ENCODE measurements at regions not wholly inside any gene's neighbourhood (a gene's known extent, or its start where the extent isn't known, plus 50 kb on each side); places are given as distances from the start of the nearest gene placed in this dataset.

GRCh38 chr4:124132161-124132560 is 580.4 kb downstream of the ANKRD50 start:
- H3K27me3 ChIP-seq, result no peaks in the 10 kb centered on the region
- no peak overlapping the region for H3K4me3 ChIP-seq
- peaks cover 4% of the 10 kb centered on the region; the same call in 1 of the 2 replicates for H3K9me3 ChIP-seq
- H4K20me1 ChIP-seq, result no peaks in the 10 kb centered on the region
- no peak overlapping the region for H3K9ac ChIP-seq
- no peaks in the 10 kb centered on the region for H3K4me1 ChIP-seq
- H3K4me2 ChIP-seq, result no peak overlapping the region
- H3K27ac ChIP-seq, result no peak overlapping the region
- no peak for TF ChIP-seq Cebpa-rat (IDR thresholded peaks at IDR 0.05)
- H3K36me3 ChIP-seq, result no peaks in the 10 kb centered on the region

- Histone ChIP-seq H3K36me3 (no peaks in the 10 kb centered on the region), H4K20me1 (no peaks in the 10 kb centered on the region), H3K9ac (no peak overlapping the region), H3K4me3 (no peak overlapping the region), H3K27me3 (no peaks in the 10 kb centered on the region), H3K4me2 (no peak overlapping the region), H3K27ac (no peak overlapping the region), H3K4me1 (no peaks in the 10 kb centered on the region), H3K9me3 (peaks cover 4% of the 10 kb centered on the region; the same call in 1 of the 2 replicates)
- TF ChIP-seq Cebpa-rat (IDR thresholded peaks at IDR 0.05), result no peak
These were observed 578.8 kb downstream of the ANKRD50 start for GRCh38 chr4:124133753-124134152.

- no peaks in the 10 kb centered on the region for H3K4me1 ChIP-seq
- H3K4me3 ChIP-seq, result no peak overlapping the region
- no peak overlapping the region for H3K9ac ChIP-seq
- no peaks in the 10 kb centered on the region for H3K36me3 ChIP-seq
- H4K20me1 ChIP-seq, result no peaks in the 10 kb centered on the region
- H3K9me3 ChIP-seq, result peaks cover 4% of the 10 kb centered on the region; the same call in 1 of the 2 replicates
- no peak overlapping the region for H3K4me2 ChIP-seq
- TF ChIP-seq Cebpa-rat (IDR thresholded peaks at IDR 0.05), result no peak
- H3K27ac ChIP-seq, result no peak overlapping the region
- H3K27me3 ChIP-seq, result no peaks in the 10 kb centered on the region
These were observed 577.1 kb downstream of the ANKRD50 start for GRCh38 chr4:124135409-124135813.

- Histone ChIP-seq H3K27ac (no peak overlapping the region), H3K4me3 (no peak overlapping the region), H3K4me2 (no peak overlapping the region), H3K4me1 (no peaks in the 10 kb centered on the region), H3K9me3 (no peaks in the 10 kb centered on the region), H4K20me1 (no peaks in the 10 kb centered on the region), H3K27me3 (no peaks in the 10 kb centered on the region), H3K36me3 (no peaks in the 10 kb centered on the region), H3K9ac (no peak overlapping the region)
- no peak for TF ChIP-seq Cebpa-rat (IDR thresholded peaks at IDR 0.05)
These were observed 573.5 kb downstream of the ANKRD50 start for GRCh38 chr4:124139044-124139443.

GRCh38 chr4:124143632-124144031 is 568.9 kb downstream of the ANKRD50 start:
- Histone ChIP-seq H3K27me3 (no peaks in the 10 kb centered on the region), H3K4me1 (no peaks in the 10 kb centered on the region), H3K27ac (no peak overlapping the region), H3K9me3 (no peaks in the 10 kb centered on the region), H3K4me3 (no peak overlapping the region), H3K36me3 (no peaks in the 10 kb centered on the region), H4K20me1 (no peaks in the 10 kb centered on the region), H3K4me2 (no peak overlapping the region), H3K9ac (no peak overlapping the region)
- no peak for TF ChIP-seq Cebpa-rat (IDR thresholded peaks at IDR 0.05)

GRCh38 chr4:124144238-124144654 is 568.3 kb downstream of the ANKRD50 start:
- no peak overlapping the region for H3K4me3 ChIP-seq
- H3K4me2 ChIP-seq, result no peak overlapping the region
- no peaks in the 10 kb centered on the region for H3K9me3 ChIP-seq
- H3K9ac ChIP-seq, result no peak overlapping the region
- TF ChIP-seq Cebpa-rat (IDR thresholded peaks at IDR 0.05), result no peak
- H3K4me1 ChIP-seq, result no peaks in the 10 kb centered on the region
- no peaks in the 10 kb centered on the region for H4K20me1 ChIP-seq
- no peaks in the 10 kb centered on the region for H3K36me3 ChIP-seq
- H3K27ac ChIP-seq, result no peak overlapping the region
- H3K27me3 ChIP-seq, result no peaks in the 10 kb centered on the region

- no peak for TF ChIP-seq Cebpa-rat (IDR thresholded peaks at IDR 0.05)
- Histone ChIP-seq H3K27me3 (no peaks in the 10 kb centered on the region), H3K9me3 (no peaks in the 10 kb centered on the region), H3K4me3 (no peak overlapping the region), H3K36me3 (no peaks in the 10 kb centered on the region), H3K9ac (no peak overlapping the region), H3K4me1 (no peaks in the 10 kb centered on the region), H3K4me2 (no peak overlapping the region), H4K20me1 (no peaks in the 10 kb centered on the region), H3K27ac (no peak overlapping the region)
These were observed 566.5 kb downstream of the ANKRD50 start for GRCh38 chr4:124146068-124146467.

- no peak for TF ChIP-seq Cebpa-rat (IDR thresholded peaks at IDR 0.05)
- no peak overlapping the region for H3K27ac ChIP-seq
- H3K4me1 ChIP-seq, result no peaks in the 10 kb centered on the region
- H4K20me1 ChIP-seq, result no peaks in the 10 kb centered on the region
- H3K36me3 ChIP-seq, result no peaks in the 10 kb centered on the region
- no peaks in the 10 kb centered on the region for H3K9me3 ChIP-seq
- no peak overlapping the region for H3K9ac ChIP-seq
- H3K4me2 ChIP-seq, result no peak overlapping the region
- no peak overlapping the region for H3K4me3 ChIP-seq
- no peaks in the 10 kb centered on the region for H3K27me3 ChIP-seq
These were observed 561.5 kb downstream of the ANKRD50 start for GRCh38 chr4:124151031-124151430.

GRCh38 chr4:124152132-124152531 is 560.4 kb downstream of the ANKRD50 start:
- no peak for TF ChIP-seq Cebpa-rat (IDR thresholded peaks at IDR 0.05)
- no peaks in the 10 kb centered on the region for H4K20me1 ChIP-seq
- no peak overlapping the region for H3K27ac ChIP-seq
- no peak overlapping the region for H3K4me2 ChIP-seq
- H3K36me3 ChIP-seq, result no peaks in the 10 kb centered on the region
- H3K27me3 ChIP-seq, result no peaks in the 10 kb centered on the region
- no peak overlapping the region for H3K4me3 ChIP-seq
- no peak overlapping the region for H3K9ac ChIP-seq
- H3K9me3 ChIP-seq, result no peaks in the 10 kb centered on the region
- H3K4me1 ChIP-seq, result no peaks in the 10 kb centered on the region

- Histone ChIP-seq H3K36me3 (no peaks in the 10 kb centered on the region), H3K4me2 (no peak overlapping the region), H4K20me1 (no peaks in the 10 kb centered on the region), H3K27me3 (no peaks in the 10 kb centered on the region), H3K9me3 (no peaks in the 10 kb centered on the region), H3K4me3 (no peak overlapping the region), H3K27ac (no peak overlapping the region), H3K4me1 (no peaks in the 10 kb centered on the region), H3K9ac (no peak overlapping the region)
- TF ChIP-seq Cebpa-rat (IDR thresholded peaks at IDR 0.05), result no peak
These were observed 557.3 kb downstream of the ANKRD50 start for GRCh38 chr4:124155239-124155638.

GRCh38 chr4:124157396-124158083 is 555.0 kb downstream of the ANKRD50 start:
- no peak overlapping the region for H3K4me3 ChIP-seq

More at GRCh38 chr4:124157396-124158083, 555.0 kb downstream of the ANKRD50 start:
- no peak overlapping the region for H3K27ac ChIP-seq
- no peak for TF ChIP-seq Cebpa-rat (IDR thresholded peaks at IDR 0.05)
- no peaks in the 10 kb centered on the region for H3K36me3 ChIP-seq
- no peaks in the 10 kb centered on the region for H3K9me3 ChIP-seq
- no peak overlapping the region for H3K4me2 ChIP-seq
- no peaks in the 10 kb centered on the region for H4K20me1 ChIP-seq
- H3K4me1 ChIP-seq, result no peaks in the 10 kb centered on the region
- H3K27me3 ChIP-seq, result no peaks in the 10 kb centered on the region
- no peak overlapping the region for H3K9ac ChIP-seq

Data from BLaER1 (cell line).